Peyer's patch (tissue), 4 donors: ENCODE measurements at regions not wholly inside any gene's neighbourhood (a gene's known extent, or its start where the extent isn't known, plus 50 kb on each side); places are given as distances from the start of the nearest gene placed in this dataset.

ENCODE experiments used
- DNase-seq, 3 donors: peaks; one replicate each; pipeline ENCODE4 v3.0.0-alpha.2; 2017 to 2019
- H3K27ac ChIP-seq, 4 donors: fragments of 200-600 bp; sonication (generic); one replicate each; pipeline ENCODE4 v1.5.1; 2016 to 2019
- H3K27me3 ChIP-seq, 2 donors: fragments of 200-600 bp; sonication (generic); one replicate each; pipeline ENCODE4 v1.5.1; 2019
- H3K36me3 ChIP-seq, 3 donors: fragments of 200-600 bp; sonication (generic); one replicate each; pipeline ENCODE4 v1.5.1; 2016 to 2019
- H3K4me1 ChIP-seq, 4 donors: fragments of 200-600 bp; sonication (generic); one replicate each; pipeline ENCODE4 v1.5.1; 2016 to 2019
- H3K4me3 ChIP-seq, 4 donors: fragments of 200-600 bp; sonication (generic); 1 replicate in 3 of 4; 2 replicates in 1 of 4; pipeline ENCODE4 v1.5.1; 2016 to 2019; ENCODE audit warnings: mild to moderate bottlenecking in 1 of 4
- H3K9me3 ChIP-seq, 4 donors: fragments of 200-600 bp; sonication (generic); one replicate each; pipeline ENCODE4 v1.5.1; 2016 to 2019; ENCODE audit warnings: mild to moderate bottlenecking in 1 of 4
- CTCF ChIP-seq, 6 experiments: fragments of 450-650 bp in 4 of 6; fragments of 200-600 bp in 2 of 6; sonication (generic) in 1 of 6; IDR thresholded peaks; one replicate each; pipeline ENCODE4 v1.5.1; 2017 to 2019; ENCODE audit warnings: antibody characterized with exemption in 6 of 6, mild to moderate bottlenecking in 3 of 6, moderate library complexity in 1 of 6
- POLR2A ChIP-seq, 2 donors: fragments of 450-650 bp; IDR thresholded peaks; one replicate each; pipeline ENCODE4 v1.5.1; 2017; ENCODE audit warnings: antibody characterized with exemption in 2 of 2, mild to moderate bottlenecking in 2 of 2, moderate library complexity in 2 of 2

- H3K4me3 ChIP-seq: no peak overlapping the region
- TF ChIP-seq POLR2A (IDR thresholded peaks at IDR 0.05) (no peak), CTCF (IDR thresholded peaks at IDR 0.05) (no peak)
- peaks cover 0 to 6% (median 0%) of the 10 kb centered on the region in 4 donors for H3K9me3 ChIP-seq
- H3K36me3 ChIP-seq: no peaks in the 10 kb centered on the region
- no peak overlapping the region for H3K27ac ChIP-seq
- H3K4me1 ChIP-seq: no peaks in the 10 kb centered on the region
- no peaks in the 10 kb centered on the region for H3K27me3 ChIP-seq
- no peak for DNase-seq
These were observed 172.1 kb downstream of the POLR2M start for GRCh38 chr15:57878573-57878972.

DNA sequence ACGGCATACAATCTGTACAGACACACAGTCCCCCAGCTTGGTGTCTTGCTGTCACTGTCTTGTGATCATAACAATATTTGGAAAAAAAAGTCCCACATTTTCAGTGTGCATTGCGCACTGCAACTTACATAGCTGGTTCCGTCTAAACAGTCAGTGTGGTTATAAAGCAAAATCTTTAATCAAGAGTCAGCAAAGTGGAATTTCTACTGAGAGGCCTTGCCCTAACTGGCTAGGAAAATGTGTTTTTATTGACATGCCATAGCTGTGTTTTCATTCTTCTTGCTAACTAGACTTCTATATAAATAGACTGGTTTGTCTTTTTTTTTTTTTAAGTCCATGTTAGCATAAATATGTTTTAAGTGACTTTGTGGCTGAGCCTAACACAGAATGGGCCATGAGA is 174.8 kb downstream of the POLR2M start:
- Histone ChIP-seq H3K36me3 (no peaks in the 10 kb centered on the region), H3K4me3 (no peak overlapping the region), H3K27me3 (no peaks in the 10 kb centered on the region), H3K27ac (no peak overlapping the region), H3K9me3 (no peaks in the 10 kb centered on the region), H3K4me1 (no peaks in the 10 kb centered on the region)
- no peak for DNase-seq
- TF ChIP-seq POLR2A (IDR thresholded peaks at IDR 0.05) (no peak), CTCF (IDR thresholded peaks at IDR 0.05) (no peak)

GRCh38 chr15:57881972-57882371 is 175.5 kb downstream of the POLR2M start:
- H3K36me3 ChIP-seq: no peaks in the 10 kb centered on the region
- H3K9me3 ChIP-seq: no peaks in the 10 kb centered on the region
- no peak overlapping the region for H3K27ac ChIP-seq
- no peak overlapping the region for H3K4me3 ChIP-seq
- no peak for TF ChIP-seq CTCF (IDR thresholded peaks at IDR 0.05)
- no peak for TF ChIP-seq POLR2A (IDR thresholded peaks at IDR 0.05)
- H3K4me1 ChIP-seq: no peaks in the 10 kb centered on the region
- H3K27me3 ChIP-seq: no peaks in the 10 kb centered on the region
- DNase-seq: no peak

- Histone ChIP-seq H3K4me1 (no peaks in the 10 kb centered on the region), H3K36me3 (no peaks in the 10 kb centered on the region), H3K27me3 (no peaks in the 10 kb centered on the region), H3K27ac (no peak overlapping the region), H3K4me3 (no peak overlapping the region), H3K9me3 (no peaks in the 10 kb centered on the region)
- no peak for TF ChIP-seq POLR2A (IDR thresholded peaks at IDR 0.05)
- no peak for TF ChIP-seq CTCF (IDR thresholded peaks at IDR 0.05)
- DNase-seq: no peak
These were observed 177.2 kb downstream of the POLR2M start for GRCh38 chr15:57883701-57884100.

DNA sequence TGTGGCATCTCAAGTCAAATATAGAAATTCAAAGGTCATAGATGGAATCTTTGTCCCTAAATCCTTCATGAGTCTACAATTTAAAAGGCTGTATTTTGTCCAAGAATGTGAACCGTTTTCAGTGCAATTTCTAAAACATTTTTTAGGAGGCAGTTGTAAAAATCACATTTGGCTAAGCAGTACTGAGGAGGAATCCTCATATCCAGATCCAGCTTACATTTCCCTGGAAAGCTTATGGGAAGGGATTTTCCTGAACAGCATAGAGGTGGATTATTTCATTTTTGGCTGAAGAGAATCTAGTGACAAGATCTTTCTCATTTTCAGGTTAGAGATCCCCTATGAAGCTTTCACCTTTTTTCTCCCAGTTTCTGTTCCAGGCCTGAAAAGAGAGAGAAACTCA is 178.4 kb downstream of the POLR2M start:
- no peaks in the 10 kb centered on the region for H3K36me3 ChIP-seq
- H3K4me1 ChIP-seq: no peaks in the 10 kb centered on the region
- no peak for TF ChIP-seq POLR2A (IDR thresholded peaks at IDR 0.05)
- TF ChIP-seq CTCF (IDR thresholded peaks at IDR 0.05): no peak
- no peaks in the 10 kb centered on the region for H3K27me3 ChIP-seq
- no peaks in the 10 kb centered on the region for H3K9me3 ChIP-seq
- H3K4me3 ChIP-seq: no peak overlapping the region
- no peak overlapping the region for H3K27ac ChIP-seq
- no peak for DNase-seq

DNA sequence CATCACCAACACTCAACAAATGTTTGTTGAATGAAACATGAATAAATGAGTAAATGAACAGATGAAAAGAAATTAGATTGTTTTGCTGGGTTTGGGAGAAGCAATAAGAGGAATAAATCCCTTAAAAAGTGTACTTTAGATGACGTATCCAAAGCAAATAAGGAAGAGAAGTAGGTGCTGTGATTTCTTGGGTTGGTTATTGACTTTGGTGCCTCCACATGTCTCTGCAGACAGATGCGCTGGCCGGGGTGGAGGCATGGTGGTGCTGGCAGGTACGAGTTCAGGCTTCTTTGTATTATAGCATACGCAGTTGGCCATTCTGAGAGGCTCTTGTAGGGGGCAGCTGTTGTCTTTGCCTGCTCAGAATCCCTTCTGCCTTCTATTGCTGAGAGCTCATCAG is 178.9 kb downstream of the POLR2M start:
- Histone ChIP-seq H3K27me3 (no peaks in the 10 kb centered on the region), H3K4me3 (no peak overlapping the region), H3K27ac (no peak overlapping the region), H3K4me1 (no peaks in the 10 kb centered on the region), H3K36me3 (no peaks in the 10 kb centered on the region), H3K9me3 (no peaks in the 10 kb centered on the region)
- TF ChIP-seq CTCF (IDR thresholded peaks at IDR 0.05) (no peak), POLR2A (IDR thresholded peaks at IDR 0.05) (no peak)
- no peak for DNase-seq
